ENCODE measurements at regions not wholly inside any gene's neighbourhood (a gene's known extent, or its start where the extent isn't known, plus 50 kb on each side); places are given as distances from the start of the nearest gene placed in this dataset.
"Not testable (repeated sequence)": the region's sequence is repeated elsewhere in the genome, so short reads cannot be mapped to it uniquely, and the experiment has no call there.

- not testable (repeated sequence) for TF ChIP-seq CTCF, POLR2A (IDR thresholded peaks at IDR 0.05)
These were observed 357.9 kb downstream of the TMEM121 start for GRCh38 chr14:105884192-105884807.

Measured in testis (tissue), 2 donors.